ENCODE measurements at regions not wholly inside any gene's neighbourhood (a gene's known extent, or its start where the extent isn't known, plus 50 kb on each side); places are given as distances from the start of the nearest gene placed in this dataset.

DNA sequence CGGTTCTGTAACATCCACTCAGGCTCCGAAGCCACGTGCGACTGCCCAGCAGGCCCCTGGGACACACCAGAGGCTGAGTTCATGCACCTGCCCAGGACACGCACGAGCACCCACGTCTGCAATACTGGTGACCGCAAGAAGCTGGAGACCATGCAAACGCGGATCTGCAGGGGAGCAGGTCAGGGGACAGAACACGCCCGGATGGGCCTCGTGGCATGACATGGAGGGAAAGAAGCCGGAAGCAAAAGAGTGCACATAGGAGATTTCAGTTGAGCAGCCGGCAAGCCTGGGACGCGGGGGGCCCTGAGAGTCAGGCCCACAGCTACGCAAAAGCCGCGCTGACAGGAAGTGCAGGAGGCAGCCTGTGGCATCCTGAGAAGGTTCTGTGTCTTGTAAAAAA lies 73.7 kb downstream of the FOXL3 start:
- H3K36me3 ChIP-seq (ENCODE audit: low read depth, low read length): no peaks in the 10 kb centered on the region
- ATAC-seq (no peak), DNase-seq (no peak)
- no peaks in the 10 kb centered on the region for H3F3A ChIP-seq (ENCODE audit: low read length, unreplicated experiment)
- TF ChIP-seq EZH2 (IDR thresholded peaks at IDR 0.05; ENCODE audit: low read length, unreplicated experiment): no peak
- TF ChIP-seq EZH2phosphoT487 (IDR thresholded peaks at IDR 0.05; ENCODE audit: borderline replicate concordance, low read length): no peak
- TF ChIP-seq, protein P1, sequence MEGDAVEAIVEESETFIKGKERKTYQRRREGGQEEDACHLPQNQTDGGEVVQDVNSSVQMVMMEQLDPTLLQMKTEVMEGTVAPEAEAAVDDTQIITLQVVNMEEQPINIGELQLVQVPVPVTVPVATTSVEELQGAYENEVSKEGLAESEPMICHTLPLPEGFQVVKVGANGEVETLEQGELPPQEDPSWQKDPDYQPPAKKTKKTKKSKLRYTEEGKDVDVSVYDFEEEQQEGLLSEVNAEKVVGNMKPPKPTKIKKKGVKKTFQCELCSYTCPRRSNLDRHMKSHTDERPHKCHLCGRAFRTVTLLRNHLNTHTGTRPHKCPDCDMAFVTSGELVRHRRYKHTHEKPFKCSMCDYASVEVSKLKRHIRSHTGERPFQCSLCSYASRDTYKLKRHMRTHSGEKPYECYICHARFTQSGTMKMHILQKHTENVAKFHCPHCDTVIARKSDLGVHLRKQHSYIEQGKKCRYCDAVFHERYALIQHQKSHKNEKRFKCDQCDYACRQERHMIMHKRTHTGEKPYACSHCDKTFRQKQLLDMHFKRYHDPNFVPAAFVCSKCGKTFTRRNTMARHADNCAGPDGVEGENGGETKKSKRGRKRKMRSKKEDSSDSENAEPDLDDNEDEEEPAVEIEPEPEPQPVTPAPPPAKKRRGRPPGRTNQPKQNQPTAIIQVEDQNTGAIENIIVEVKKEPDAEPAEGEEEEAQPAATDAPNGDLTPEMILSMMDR (conservative IDR thresholded peaks at IDR 0.05; ENCODE audit: low read depth, low read length): no peak
- ChIA-PET POLR2A (ENCODE audit: unreplicated experiment) (no interaction called here), CTCF (interaction anchor here (0.6 kb wide), 1 partner anchor 100 kb away, joined by 3 read pairs; no protein-coding TSS in a partner anchor)
- no peaks in the 10 kb centered on the region; the same call in 1 of the 2 replicates for H3K4me1 ChIP-seq (ENCODE audit: insufficient read depth, low read length)
- intact Hi-C loops (cut with micrococcal nuclease): no loop called here
- H4K20me1 ChIP-seq (ENCODE audit: low read length): no peaks in the 10 kb centered on the region
- no peak overlapping the region for H3K9ac ChIP-seq (ENCODE audit: low read length)
- H3K27me3 ChIP-seq (ENCODE audit: low read length): no peaks in the 10 kb centered on the region
- H3K4me2 ChIP-seq (ENCODE audit: low read length): no peak overlapping the region
- H3K79me2 ChIP-seq (ENCODE audit: low read length): no peaks in the 10 kb centered on the region
- H3K9me2 ChIP-seq (replicated peaks; ENCODE audit: low read length): no peaks in the 10 kb centered on the region
- BruUV-seq (replicated peaks): no TSS peak
- no peaks in the 10 kb centered on the region for H3K9me3 ChIP-seq (ENCODE audit: low read length)
- no peak overlapping the region for H3K4me3 ChIP-seq (ENCODE audit: low read length)
- no peak overlapping the region for H3K27ac ChIP-seq (ENCODE audit: low read length)
- H2AFZ ChIP-seq (ENCODE audit: low read length): no peak overlapping the region

DNA sequence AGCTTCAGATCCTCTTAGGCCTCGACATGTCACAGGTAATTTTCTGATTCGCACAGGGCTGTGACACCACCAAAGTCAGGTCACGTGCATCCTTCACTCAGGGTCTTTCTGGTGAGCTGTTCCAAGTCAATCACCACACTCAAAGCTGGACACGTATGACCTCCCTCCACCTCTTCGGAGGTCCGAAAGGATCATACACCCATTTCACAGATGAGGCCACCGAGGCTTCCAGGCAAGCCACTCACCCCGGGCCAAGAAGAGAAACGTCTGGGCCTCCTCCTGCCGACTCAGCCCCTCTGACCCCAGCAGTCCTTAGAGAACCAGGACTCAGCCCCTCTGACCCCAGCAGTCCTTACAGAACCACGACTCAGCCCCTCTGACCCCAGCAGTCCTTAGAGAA lies 74.6 kb downstream of the FOXL3 start:
- H3K9me3 ChIP-seq (ENCODE audit: low read length): no peaks in the 10 kb centered on the region
- H3K36me3 ChIP-seq (ENCODE audit: low read depth, low read length): no peaks in the 10 kb centered on the region
- intact Hi-C loops (cut with micrococcal nuclease): no loop called here
- H3K27me3 ChIP-seq (ENCODE audit: low read length): no peaks in the 10 kb centered on the region
- no TSS peak for BruUV-seq (replicated peaks)
- ChIA-PET CTCF (no interaction called here), POLR2A (ENCODE audit: unreplicated experiment) (no interaction called here)
- no peak overlapping the region for H3K4me3 ChIP-seq (ENCODE audit: low read length)
- H3K79me2 ChIP-seq (ENCODE audit: low read length): no peaks in the 10 kb centered on the region
- H3K9ac ChIP-seq (ENCODE audit: low read length): no peak overlapping the region
- no peak overlapping the region for H3K27ac ChIP-seq (ENCODE audit: low read length)
- DNase-seq (no peak), ATAC-seq (no peak)
- H2AFZ ChIP-seq (ENCODE audit: low read length): no peak overlapping the region
- H3K9me2 ChIP-seq (replicated peaks; ENCODE audit: low read length): no peaks in the 10 kb centered on the region
- H3F3A ChIP-seq (ENCODE audit: low read length, unreplicated experiment): no peaks in the 10 kb centered on the region
- TF ChIP-seq EZH2 (IDR thresholded peaks at IDR 0.05; ENCODE audit: low read length, unreplicated experiment): no peak
- TF ChIP-seq EZH2phosphoT487 (IDR thresholded peaks at IDR 0.05; ENCODE audit: borderline replicate concordance, low read length): no peak
- TF ChIP-seq, protein P1 (conservative IDR thresholded peaks at IDR 0.05; ENCODE audit: low read depth, low read length): no peak
- no peaks in the 10 kb centered on the region for H4K20me1 ChIP-seq (ENCODE audit: low read length)
- H3K4me1 ChIP-seq (ENCODE audit: insufficient read depth, low read length): no peaks in the 10 kb centered on the region; the same call in 1 of the 2 replicates
- H3K4me2 ChIP-seq (ENCODE audit: low read length): no peak overlapping the region

DNA sequence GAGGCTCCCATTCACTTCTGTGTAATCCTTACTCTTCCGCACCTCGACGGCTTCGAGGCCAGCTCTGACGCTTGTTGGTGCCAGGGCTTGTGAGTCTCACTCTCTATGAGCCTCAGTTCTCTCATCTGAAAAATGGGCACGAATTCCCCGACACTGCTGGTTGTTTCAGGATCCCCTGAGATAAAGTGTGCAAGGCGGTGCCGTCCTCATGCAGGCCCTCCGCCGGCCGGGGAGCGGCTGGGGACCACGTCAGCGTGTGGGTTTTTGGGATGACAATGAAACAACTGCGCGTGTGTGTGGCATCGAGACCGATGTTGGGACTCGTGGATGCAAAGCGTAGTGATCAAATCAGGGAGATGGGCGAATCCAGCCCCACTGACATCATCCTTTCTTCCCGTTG lies 75.6 kb downstream of the FOXL3 start:
- TF ChIP-seq EZH2phosphoT487 (IDR thresholded peaks at IDR 0.05; ENCODE audit: borderline replicate concordance, low read length) (no peak), EZH2 (IDR thresholded peaks at IDR 0.05; ENCODE audit: low read length, unreplicated experiment) (no peak)
- TF ChIP-seq, protein P1 (conservative IDR thresholded peaks at IDR 0.05; ENCODE audit: low read depth, low read length): no peak
- Histone ChIP-seq H3K9me3 (ENCODE audit: low read length) (no peaks in the 10 kb centered on the region), H3K9ac (ENCODE audit: low read length) (no peak overlapping the region), H3K36me3 (ENCODE audit: low read depth, low read length) (no peaks in the 10 kb centered on the region), H3F3A (ENCODE audit: low read length, unreplicated experiment) (no peaks in the 10 kb centered on the region), H3K9me2 (replicated peaks; ENCODE audit: low read length) (no peaks in the 10 kb centered on the region), H3K79me2 (ENCODE audit: low read length) (no peaks in the 10 kb centered on the region), H3K4me2 (ENCODE audit: low read length) (no peak overlapping the region), H4K20me1 (ENCODE audit: low read length) (no peaks in the 10 kb centered on the region), H3K4me3 (ENCODE audit: low read length) (no peak overlapping the region), H2AFZ (ENCODE audit: low read length) (no peak overlapping the region), H3K27ac (ENCODE audit: low read length) (no peak overlapping the region), H3K27me3 (ENCODE audit: low read length) (no peaks in the 10 kb centered on the region), H3K4me1 (ENCODE audit: insufficient read depth, low read length) (no peaks in the 10 kb centered on the region; the same call in 1 of the 2 replicates)
- ChIA-PET CTCF (no interaction called here), POLR2A (ENCODE audit: unreplicated experiment) (no interaction called here)
- DNase-seq: no peak
- BruUV-seq (replicated peaks): no TSS peak
- intact Hi-C loops (cut with micrococcal nuclease): no loop called here
- ATAC-seq: no peak
